Fibroblast of upper back skin (primary cell): ENCODE measurements at regions not wholly inside any gene's neighbourhood (a gene's known extent, or its start where the extent isn't known, plus 50 kb on each side); places are given as distances from the start of the nearest gene placed in this dataset.
"Not testable (repeated sequence)": the region's sequence is repeated elsewhere in the genome, so short reads cannot be mapped to it uniquely, and the experiment has no call there.

ENCODE experiments used
- DNase-seq: peaks from one replicate; pipeline ENCODE4 v3.0.0-alpha.2; 2013

DNA sequence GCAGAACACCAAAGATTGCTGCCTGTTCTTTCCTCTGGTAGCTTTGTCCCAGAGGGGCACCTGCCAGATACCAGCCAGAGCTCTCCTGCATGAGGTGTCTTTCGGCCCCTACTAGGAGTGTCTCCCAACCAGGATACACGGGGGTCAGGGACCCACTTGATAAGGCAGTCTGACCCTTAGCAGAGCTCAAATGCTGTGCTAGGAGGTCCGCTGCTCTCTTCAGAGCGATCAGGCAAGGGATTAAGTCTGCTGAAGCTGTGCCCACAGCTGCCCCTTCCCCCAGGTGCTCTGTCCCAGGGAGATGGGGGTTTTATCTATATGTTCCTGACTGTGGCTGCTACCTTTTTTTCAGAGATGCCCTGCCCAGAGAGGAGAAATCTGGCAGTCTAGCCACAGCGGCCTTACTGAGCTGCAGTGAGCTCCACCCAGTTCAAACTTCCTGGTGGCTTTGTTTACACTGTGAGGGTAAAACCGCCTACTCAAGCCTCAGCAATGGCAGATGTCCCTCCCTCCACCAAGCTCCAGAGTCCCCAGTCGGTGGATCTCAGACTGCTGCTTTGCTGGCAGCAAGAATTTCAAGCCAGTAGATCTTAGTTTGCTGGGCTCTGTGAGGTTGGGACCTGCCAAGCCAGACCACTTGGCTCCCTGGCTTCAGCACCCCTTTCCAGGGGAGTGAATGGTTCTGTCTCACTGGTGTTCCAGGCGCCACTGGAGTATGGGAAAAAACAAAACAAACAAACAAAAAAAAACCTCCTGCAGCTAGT is 52.0 kb upstream of the TMTC2 start:
- not testable (repeated sequence) for DNase-seq

DNA sequence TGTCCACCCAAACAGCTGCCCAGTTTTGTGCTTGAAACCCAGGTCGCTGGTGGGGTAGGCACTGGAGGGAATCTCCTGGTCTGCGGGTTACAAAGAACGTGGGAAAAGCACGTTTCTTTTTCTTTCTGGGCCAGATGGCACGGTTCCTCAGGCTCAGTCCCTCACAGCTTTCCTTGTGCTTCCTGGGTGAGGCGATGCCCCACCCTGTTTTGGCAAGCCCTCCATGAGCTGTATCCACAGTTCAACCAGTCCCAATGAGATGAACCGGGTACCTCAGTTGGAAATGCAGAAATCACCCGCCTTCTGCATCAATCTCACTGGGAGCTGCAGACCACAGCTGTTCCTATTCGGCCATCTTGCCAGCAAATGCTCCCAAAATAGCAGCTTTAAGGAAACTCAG is 51.4 kb upstream of the TMTC2 start:
- DNase-seq: no peak
